GDM1 (cell line): ENCODE measurements at regions not wholly inside any gene's neighbourhood (a gene's known extent, or its start where the extent isn't known, plus 50 kb on each side); places are given as distances from the start of the nearest gene placed in this dataset.

Experiments
- DNase-seq: peaks from one replicate; lab custom pipeline; 2025; lab: John Stamatoyannopoulos, UW

DNA sequence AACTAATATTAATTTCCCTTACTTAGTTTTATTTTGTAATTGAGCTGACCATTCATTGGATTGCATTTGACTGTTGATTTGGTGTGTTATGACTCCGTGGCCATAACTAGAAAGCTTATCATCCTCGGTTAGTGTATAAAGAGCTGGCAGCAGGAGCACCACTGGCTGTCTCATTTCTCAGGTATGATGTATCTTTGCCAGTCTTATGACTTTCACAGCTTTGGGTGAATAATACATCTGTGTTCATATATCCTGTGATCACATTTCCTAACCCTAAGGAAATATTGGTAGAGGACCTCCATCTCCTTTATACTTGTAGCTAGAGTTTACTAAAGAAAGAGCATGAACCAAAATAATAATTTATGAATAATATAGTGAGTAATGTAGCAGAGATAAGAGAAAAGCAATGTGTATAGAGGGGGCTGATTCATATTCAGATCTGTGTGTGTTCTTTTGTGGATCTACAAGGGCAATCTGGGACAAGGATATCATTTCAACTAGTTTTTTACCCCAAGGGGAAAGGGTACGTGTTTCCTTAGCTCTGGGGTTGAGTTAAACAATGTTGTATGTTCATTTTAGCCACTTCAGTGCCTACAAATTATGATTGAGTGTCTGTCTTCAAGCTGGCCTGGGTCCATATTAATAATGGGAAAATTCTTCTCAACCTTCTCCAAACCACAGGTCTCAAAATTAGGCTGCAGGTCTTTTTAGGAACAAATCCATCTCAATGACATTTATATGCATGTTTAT is 901.7 kb downstream of the NTRK3 start:
- DNase-seq = no peak

DNA sequence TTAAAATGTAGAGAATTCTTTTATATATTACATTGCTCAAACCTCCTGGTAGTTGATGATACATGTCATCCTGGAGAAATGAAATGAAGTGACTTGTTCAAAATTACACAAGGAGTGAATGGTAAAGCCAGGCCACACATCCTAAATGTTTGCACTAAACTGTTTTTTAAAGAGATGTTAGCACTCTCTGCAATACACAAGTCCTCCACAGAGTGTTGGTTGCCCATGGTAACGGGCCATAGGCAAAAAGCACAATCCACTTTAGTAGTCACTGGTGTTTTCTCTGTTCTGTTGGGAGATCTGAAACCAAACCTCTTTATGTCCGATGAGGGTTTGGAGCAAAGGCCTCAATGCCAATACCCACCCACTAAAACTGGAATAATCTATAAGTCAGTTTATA is 907.4 kb downstream of the NTRK3 start:
- DNase-seq = no peak

DNA sequence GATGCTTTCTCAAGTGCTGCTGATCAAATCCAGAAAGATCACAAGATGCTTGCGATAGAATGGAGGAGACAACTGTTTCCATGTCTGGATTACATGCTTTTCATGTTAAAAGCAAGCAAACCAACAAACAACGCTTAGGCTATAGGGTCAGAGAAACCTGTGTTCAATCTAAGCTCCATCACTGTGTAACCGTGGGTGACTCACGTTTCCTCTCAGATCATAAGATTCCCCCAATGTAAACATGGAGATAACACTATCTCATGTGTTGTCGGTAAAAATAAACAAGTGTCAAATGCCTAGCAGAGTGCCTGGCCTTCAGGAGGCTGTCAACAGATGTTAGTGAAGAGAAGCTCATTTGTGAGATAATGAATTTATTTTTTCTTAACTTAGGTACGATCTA is 907.8 kb downstream of the NTRK3 start:
- no peak for DNase-seq

DNA sequence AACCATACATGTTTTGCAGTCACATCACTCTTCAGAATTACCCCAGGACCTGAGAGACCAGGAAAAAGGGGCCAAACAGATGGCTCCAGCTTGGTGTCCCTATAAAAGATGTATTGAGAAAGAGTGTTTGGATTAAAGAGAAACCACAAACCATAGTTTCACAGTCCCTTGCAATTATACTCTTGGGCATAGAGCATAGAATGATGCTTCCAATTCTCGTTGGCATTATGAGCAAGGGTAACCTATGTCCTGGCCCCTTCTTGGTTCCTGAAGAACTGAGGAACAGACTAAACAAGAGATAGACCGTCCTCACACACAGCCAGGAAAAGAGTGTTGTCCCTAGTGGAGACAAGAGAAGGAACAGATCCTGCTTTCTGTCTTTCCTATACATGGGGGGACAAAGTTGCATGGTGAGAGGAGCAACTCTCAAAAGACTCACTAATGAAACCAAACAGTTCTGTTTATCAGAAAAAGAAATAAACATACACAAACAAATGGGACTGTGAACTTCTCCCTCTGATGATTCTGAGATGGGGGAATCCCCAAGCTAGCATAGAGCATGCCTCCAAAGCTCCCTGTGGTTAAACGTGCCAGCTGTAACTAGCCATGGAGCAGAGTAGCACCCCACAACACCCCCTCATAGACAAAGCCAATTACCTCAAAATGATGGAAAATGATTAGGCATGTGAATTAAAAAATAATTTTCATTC is 908.6 kb downstream of the NTRK3 start:
- DNase-seq = no peak

- DNase-seq = no peak
These were observed 910.6 kb downstream of the NTRK3 start for GRCh38 chr15:87345961-87346360.

DNA sequence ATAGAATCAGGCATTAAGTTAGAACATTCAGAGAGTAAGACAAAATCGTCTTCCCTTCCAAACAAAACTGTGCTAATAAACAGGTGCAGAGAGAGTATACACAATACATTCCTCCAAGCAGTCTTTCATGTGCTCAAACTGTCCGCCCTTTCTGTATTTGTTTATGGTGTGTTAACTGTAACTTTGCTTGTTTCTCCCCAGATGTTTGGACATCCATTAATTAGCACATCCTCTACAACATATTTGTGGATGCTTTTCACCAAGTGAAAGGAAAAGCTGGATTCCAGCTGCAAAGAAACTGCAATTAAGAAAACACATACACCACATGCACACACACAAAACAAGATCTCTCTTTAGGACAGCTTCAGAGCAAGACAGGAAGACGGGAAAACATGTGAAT is 912.6 kb downstream of the NTRK3 start:
- no peak for DNase-seq

DNA sequence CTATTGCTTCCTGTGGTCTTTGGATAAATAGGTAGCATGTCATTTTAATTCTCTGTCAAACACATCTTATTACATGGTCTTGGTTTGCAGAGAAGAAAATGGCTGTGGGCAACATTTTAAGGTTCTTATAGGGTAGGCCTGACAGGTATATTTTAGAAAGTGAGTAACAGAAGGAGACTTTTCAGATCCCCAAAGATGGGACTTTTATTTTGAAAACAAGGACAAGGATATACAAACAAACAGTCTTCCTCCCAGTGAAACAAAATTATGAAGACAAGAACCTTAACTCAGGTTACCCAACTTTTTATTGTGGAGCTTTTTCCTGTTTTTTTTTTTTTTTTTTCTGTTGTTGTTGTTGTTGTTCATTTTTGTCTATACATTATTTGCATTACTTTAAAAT is 916.2 kb downstream of the NTRK3 start:
- DNase-seq = no peak

GRCh38 chr15:87326269-87326668 is 930.3 kb downstream of the NTRK3 start:
- DNase-seq = no peak

GRCh38 chr15:87322870-87323269 is 933.7 kb downstream of the NTRK3 start:
- DNase-seq = no peak

DNA sequence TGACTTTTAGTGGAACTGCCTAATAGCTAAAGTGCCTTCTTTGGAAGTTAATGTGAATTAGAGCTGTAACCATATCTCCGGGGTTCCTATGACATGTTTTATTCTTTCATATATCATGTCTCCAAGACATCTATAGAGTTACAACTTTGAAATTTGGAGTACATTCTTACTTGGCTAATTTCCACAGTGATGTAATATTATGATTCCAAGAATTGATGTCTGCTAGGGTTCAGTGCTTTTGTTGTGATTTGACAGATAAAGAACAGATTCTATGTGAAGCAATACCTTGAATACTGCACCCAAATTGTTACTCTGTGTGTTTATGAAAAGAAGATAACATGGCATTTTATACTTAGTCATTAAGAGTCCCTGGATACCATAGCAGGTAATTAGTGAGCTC is 934.3 kb downstream of the NTRK3 start:
- DNase-seq = no peak

DNA sequence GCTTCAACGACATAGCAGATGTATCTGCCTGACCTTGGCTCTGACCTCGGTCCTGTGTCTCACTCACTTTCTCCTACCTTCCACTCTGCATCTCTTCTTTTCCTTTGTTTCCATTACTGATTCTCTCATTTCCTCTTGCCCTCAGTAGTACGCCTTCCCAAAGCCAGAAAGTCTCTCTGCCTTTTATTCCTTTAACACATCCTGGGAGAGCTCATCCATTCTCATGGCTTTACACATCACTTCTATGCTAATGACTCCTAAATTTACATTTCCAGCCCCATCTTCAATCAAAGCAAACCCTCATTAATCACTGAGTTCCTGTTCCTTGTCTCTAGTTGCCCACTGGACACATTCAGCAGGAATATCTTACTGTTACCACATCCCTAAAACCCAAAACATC is 938.6 kb downstream of the NTRK3 start:
- DNase-seq = no peak

DNA sequence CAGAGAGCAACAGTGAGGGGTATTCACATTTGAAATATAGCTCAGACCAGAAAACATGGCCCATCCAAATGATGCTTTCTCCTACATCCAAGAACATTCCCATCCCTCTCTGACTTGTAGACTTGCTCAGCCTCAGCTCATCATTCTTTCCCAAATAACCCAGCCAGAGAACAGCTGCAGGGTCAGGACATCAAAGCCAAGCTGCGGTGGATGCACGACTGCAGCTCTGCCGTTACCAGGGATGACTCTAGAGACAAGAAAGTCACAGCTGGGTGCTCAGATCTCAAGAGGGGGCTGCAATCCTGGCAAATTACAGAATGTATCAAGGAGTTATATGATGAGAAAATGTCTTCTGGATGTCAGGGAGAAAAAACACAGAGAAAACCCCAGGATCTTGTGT is 944.3 kb downstream of the NTRK3 start:
- DNase-seq = no peak

DNA sequence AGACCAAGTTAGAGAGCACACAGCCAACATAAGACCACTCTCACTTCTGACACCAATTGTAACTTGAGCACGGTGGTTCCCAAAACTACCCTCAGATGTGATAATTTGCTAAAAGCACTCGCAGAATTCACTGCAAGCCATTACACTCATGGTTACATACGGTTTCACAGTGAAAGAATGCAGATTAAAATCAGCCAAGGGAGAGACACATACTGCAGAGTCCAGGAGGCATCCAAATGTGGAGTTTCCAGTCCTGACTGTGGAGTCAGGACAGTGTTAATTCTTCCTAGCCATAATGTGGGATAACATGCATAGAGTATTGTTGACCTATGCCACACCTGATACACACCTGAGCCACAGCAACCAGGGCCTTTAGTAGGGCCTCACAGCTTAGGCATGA is 956.4 kb downstream of the NTRK3 start:
- no peak for DNase-seq

GRCh38 chr15:87294854-87295253 is 961.7 kb downstream of the NTRK3 start:
- DNase-seq = no peak

DNA sequence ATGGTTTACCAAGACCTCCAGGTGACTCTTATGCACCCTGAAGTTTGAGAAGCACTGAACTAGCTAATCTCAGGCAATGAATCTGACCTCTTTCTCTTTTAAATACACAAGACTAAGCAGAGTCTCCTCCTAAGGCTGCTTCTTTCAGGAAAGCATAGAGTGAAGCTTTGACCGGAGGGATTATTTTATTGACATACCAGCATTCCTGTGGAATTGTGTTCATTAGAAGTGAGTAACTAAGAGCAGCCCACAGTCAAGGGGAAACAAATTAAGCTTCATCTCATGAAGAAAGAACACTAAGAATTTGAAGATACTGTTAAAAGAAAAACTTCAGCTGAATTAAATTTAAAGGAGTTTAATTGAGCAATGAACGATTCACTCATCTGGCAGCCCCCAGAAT is 963.5 kb downstream of the NTRK3 start:
- no peak for DNase-seq

- DNase-seq = no peak
These were observed 969.4 kb downstream of the NTRK3 start for GRCh38 chr15:87287156-87287555.

DNA sequence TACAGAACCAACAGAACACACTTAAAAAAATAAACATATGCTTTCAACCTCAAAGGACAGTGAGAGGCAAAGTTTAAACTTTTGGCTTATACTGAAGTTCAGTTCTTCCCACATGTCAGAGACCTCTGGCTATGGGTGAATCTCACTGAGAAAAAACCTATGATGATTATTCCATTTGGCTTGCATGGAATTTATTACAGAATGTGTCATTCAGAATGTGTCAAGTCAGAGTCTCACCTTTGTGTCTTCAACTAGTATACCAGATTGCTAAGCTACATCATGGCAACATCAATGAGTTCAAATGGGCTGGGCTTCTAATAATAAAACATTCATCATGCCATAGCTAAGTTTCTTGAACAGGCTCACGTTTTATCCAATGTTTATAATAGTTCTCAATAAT is 987.0 kb downstream of the NTRK3 start:
- no peak for DNase-seq

DNA sequence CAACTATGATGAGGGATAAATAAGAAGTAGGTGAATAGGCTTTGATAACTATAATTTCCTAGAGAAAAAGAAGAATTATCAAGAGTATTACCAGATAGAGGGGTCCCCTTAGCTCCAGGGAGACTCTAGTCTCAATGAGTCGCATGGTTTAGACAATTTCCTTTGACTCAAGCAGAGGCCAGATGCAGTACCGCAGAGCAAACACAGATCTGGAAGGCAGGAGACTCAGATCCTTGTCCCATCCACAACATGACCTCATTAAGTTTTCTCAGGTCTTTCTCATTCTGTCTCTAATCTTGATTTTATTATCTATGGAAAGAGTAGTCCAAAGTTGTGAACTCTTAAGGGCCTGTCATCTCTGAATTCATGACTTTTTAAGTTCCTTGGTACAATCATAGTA is 987.9 kb downstream of the NTRK3 start:
- no peak for DNase-seq

- no peak for DNase-seq
These were observed 988.7 kb downstream of the NTRK3 start for GRCh38 chr15:87267798-87268197.

DNA sequence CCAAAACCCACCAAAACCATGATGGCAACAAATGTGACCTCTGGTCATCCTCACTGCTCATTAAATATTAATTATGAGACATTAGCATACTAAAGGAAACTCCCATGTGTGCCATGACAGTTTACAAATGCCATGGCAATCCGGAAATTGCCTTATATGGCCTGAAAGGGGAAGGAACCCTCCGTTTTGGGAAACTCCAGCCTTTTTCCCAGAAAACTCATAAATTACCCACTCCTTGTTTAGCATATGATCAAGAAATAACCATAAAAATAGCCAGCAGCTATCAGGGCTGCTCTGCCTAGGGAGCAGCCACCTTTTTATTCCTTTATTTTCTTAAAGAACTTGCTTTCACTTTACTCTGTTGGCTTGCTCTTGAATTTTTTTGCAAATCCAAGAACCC is 992.7 kb downstream of the NTRK3 start:
- no peak for DNase-seq

DNA sequence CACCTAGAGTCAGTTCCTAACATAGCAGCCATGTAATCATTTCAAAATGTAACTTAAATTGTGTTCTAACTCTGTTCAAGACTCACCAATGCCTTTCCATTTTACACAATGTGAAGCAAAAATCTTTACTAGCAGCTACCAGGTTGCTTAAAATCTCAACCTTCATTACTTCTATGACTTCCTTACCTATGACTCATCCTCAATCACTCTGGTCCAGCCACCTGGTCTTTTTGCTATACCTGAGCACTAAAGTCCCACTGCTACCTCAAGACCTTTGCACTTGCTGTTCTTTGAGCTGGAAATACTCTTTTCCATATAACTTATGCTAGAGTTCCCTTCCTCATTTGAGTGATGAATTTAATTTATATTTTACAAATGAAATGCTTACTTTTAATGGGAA is 993.2 kb downstream of the NTRK3 start:
- no peak for DNase-seq

DNA sequence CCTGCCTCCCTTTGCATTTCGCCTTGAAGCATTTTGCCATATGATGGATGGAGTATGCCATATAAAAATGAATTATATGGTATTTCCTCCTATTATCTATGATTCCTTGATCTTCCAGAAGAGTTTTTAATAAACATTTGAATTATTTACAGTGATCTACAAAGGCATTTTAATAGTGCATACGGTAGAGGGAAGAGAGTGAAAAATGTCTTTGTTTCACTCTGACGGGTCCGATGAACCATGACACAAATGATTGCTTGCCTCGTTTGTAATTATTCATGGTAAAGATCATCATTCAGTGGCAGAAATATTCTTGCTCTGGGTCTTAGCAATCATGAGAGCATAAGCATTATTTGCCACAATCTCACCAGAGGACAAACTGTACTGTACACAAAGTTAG is 1010.9 kb downstream of the NTRK3 start:
- no peak for DNase-seq

DNA sequence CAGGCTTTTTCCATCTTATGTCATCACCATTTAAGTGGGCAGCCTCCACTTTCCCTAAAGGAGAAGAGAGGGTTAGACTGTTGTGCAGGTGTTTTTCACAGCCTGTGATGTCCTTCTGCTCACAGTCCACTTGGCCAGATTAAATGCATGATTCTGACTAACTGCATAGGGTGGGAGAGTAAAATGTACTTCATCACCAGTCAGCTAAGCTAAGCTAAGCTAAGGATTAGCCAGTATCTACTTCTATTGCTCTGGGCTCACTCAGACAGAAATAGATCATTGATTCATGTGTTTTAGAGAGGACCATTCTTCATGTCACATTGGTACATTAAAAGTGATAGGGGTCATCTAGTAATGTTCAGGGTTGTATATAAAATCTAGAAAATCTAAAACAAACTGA is 1013.1 kb downstream of the NTRK3 start:
- no peak for DNase-seq
